Endothelial cell of umbilical vein (primary cell): ENCODE measurements at regions not wholly inside any gene's neighbourhood (a gene's known extent, or its start where the extent isn't known, plus 50 kb on each side); places are given as distances from the start of the nearest gene placed in this dataset.

ENCODE experiments used
- BruUV-seq: library from RNA; stranded (reverse); fragments of 400-500 nt; replicated peaks from 2 replicates; lab custom pipeline; 2021; lab: Mats Ljungman, UMichigan
- CTCF ChIA-PET: fragments of 300-600, 350-600 bp; sonication (Branson Sonifier 250); formaldehyde crosslinking; loops from one replicate; lab custom pipeline; 2021; ENCODE audit warnings: antibody characterized with exemption, inconsistent platforms; lab: Charles Lee
- POLR2A ChIA-PET: fragments of 300-600, 350-600 bp; sonication (Branson Sonifier 250); formaldehyde crosslinking; loops from one replicate; lab custom pipeline; 2021; ENCODE audit warnings: antibody characterized with exemption, inconsistent platforms; lab: Charles Lee
- DNase-seq: peaks from one replicate; pipeline ENCODE4 v3.0.0-alpha.2; 2011; ENCODE audit warnings: low read depth, low spot score
- FAIRE-seq: peaks from 2 replicates; lab custom pipeline; 2011; peaks lifted over from hg19 to GRCh38; lab: Jason Lieb, UNC
- H2AFZ ChIP-seq: 2 replicates; pipeline ENCODE4 v1.6.0; 2012; ENCODE audit warnings: low read depth, low read length, control low read depth, inconsistent platforms
- H3K27ac ChIP-seq: 2 replicates; pipeline ENCODE4 v1.5.1; 2011; ENCODE audit warnings: low read depth, mild to moderate bottlenecking, control low read depth, low read length, moderate library complexity; ENCODE audit not compliant: insufficient read depth
- H3K27me3 ChIP-seq, 2 experiments: 2 replicates each; pipeline versions ENCODE4 v1.6.0 to v1.6.1; 2011; ENCODE audit warnings: low read length in 2 of 2, mixed read lengths in 1 of 2; ENCODE audit not compliant: control insufficient read depth in 2 of 2, insufficient read depth in 2 of 2
- H3K36me3 ChIP-seq, 2 experiments: 2 replicates in 1 of 2; 3 replicates in 1 of 2; pipeline ENCODE4 v1.5.1; 2011; ENCODE audit warnings: low read length in 2 of 2, mild to moderate bottlenecking in 1 of 2, moderate library complexity in 1 of 2; ENCODE audit not compliant: control insufficient read depth in 2 of 2, insufficient read depth in 2 of 2; ENCODE audit errors: extremely low read depth in 1 of 2
- H3K4me1 ChIP-seq: 3 replicates; pipeline ENCODE4 v1.5.1; 2011; ENCODE audit warnings: mild to moderate bottlenecking, low read length; ENCODE audit not compliant: control insufficient read depth, insufficient read depth; ENCODE audit errors: extremely low read depth
- H3K4me2 ChIP-seq: 2 replicates; pipeline ENCODE4 v1.6.1; 2011; ENCODE audit warnings: low read length, control low read depth, mixed read lengths; ENCODE audit not compliant: insufficient read depth
- H3K4me3 ChIP-seq, 3 experiments: fragments of 200-600 bp in 1 of 3; sonication (generic), shearing (Covaris generic) in 1 of 3; replicated peaks in 1 of 3; 2 replicates each; pipeline ENCODE4 v1.5.1; 2011 to 2016; ENCODE audit warnings: control low read depth in 3 of 3, low read length in 3 of 3, mild to moderate bottlenecking in 2 of 3, inconsistent platforms in 1 of 3, low read depth in 1 of 3, moderate library complexity in 1 of 3; ENCODE audit not compliant: insufficient read depth in 1 of 3
- H3K79me2 ChIP-seq: 2 replicates; pipeline ENCODE4 v1.6.0; 2012; ENCODE audit warnings: low read length, inconsistent platforms; ENCODE audit not compliant: control insufficient read depth, insufficient read depth
- H3K9ac ChIP-seq: replicated peaks from 2 replicates; pipeline ENCODE3; 2011; ENCODE audit warnings: low read length, control low read depth; ENCODE audit not compliant: insufficient read depth; ENCODE audit errors: extremely low read depth
- H3K9me1 ChIP-seq: replicated peaks from 3 replicates; pipeline ENCODE4 v1.6.0; 2011; ENCODE audit warnings: mild to moderate bottlenecking, low read length; ENCODE audit not compliant: control insufficient read depth, insufficient read depth; ENCODE audit errors: extremely low read depth
- H3K9me3 ChIP-seq: replicated peaks from 2 replicates; pipeline ENCODE4 v1.5.1; 2012; ENCODE audit warnings: low read length, inconsistent platforms; ENCODE audit not compliant: control insufficient read depth, insufficient read depth
- H4K20me1 ChIP-seq: replicated peaks from 2 replicates; pipeline ENCODE3; 2011; ENCODE audit warnings: mild to moderate bottlenecking, low read length; ENCODE audit not compliant: control insufficient read depth, insufficient read depth; ENCODE audit errors: extremely low read depth
- CTCF ChIP-seq, 2 donors: IDR thresholded peaks; 1 replicate in 1 of 2; 2 replicates in 1 of 2; pipeline ENCODE4 v1.5.1; 2011; ENCODE audit warnings: low read length in 2 of 2, mild to moderate bottlenecking in 2 of 2, moderate library complexity in 2 of 2, control low read depth in 1 of 2, inconsistent platforms in 1 of 2, low read depth in 1 of 2; ENCODE audit not compliant: insufficient read depth in 1 of 2; ENCODE audit errors: extremely low read depth in 1 of 2
- EZH2 ChIP-seq: IDR thresholded peaks from 2 replicates; pipeline ENCODE4 v1.6.1; 2012; ENCODE audit warnings: borderline replicate concordance, low read depth, mild to moderate bottlenecking, moderate library complexity, low read length, inconsistent platforms; ENCODE audit not compliant: severe bottlenecking
- FOS ChIP-seq: IDR thresholded peaks from 2 replicates; pipeline ENCODE4 v1.6.1; 2011; ENCODE audit warnings: mild to moderate bottlenecking, low read length, moderate library complexity, borderline replicate concordance; ENCODE audit not compliant: insufficient read depth
- GATA2 ChIP-seq: IDR thresholded peaks from 2 replicates; pipeline ENCODE4 v1.7.0; 2011; ENCODE audit warnings: low read depth, mild to moderate bottlenecking, moderate library complexity, mixed read lengths, low read length; ENCODE audit not compliant: insufficient read length, insufficient read depth
- JUN ChIP-seq: IDR thresholded peaks from 2 replicates; pipeline ENCODE4 v1.6.1; 2011; ENCODE audit warnings: borderline replicate concordance, low read depth; ENCODE audit not compliant: insufficient read length, insufficient read depth
- MAX ChIP-seq: IDR thresholded peaks from 2 replicates; pipeline ENCODE4 v1.6.1; 2011; ENCODE audit not compliant: insufficient read depth, insufficient read length
- MYC ChIP-seq: IDR thresholded peaks from one replicate; pipeline ENCODE4 v1.6.1; 2011; ENCODE audit warnings: mild to moderate bottlenecking, low read depth, low read length
- POLR2A ChIP-seq: IDR thresholded peaks from 2 replicates; pipeline ENCODE4 v1.6.1; 2012; ENCODE audit warnings: low read depth, mild to moderate bottlenecking, control low read depth, low read length
- POLR2AphosphoS5 ChIP-seq: IDR thresholded peaks from 2 replicates; pipeline ENCODE4 v1.6.1; 2012; ENCODE audit warnings: low read depth, mild to moderate bottlenecking, control low read depth, low read length, moderate library complexity; ENCODE audit not compliant: insufficient read depth
- dilution Hi-C: fragments of 300-500 bp; cut with MboI; formaldehyde crosslinking; loops from one replicate; pipeline ENCODE4 v1.15.0; 2019; ENCODE audit warnings: low sequenced_read_pairs; ENCODE audit not compliant: extremely low pct_ligation_motif_present
- intact Hi-C: fragments of 100-400 bp; cut with micrococcal nuclease; formaldehyde crosslinking; loops from one replicate; pipeline ENCODE4 v1.10.0; 2022

- intact Hi-C loops = no loop called here
These were observed 402.5 kb upstream of the TPM1 start for GRCh38 chr15:62639906-62640605.

More at GRCh38 chr15:62639906-62640605, 402.5 kb upstream of the TPM1 start:
- H3K9ac ChIP-seq = no peak overlapping the region
- no peaks in the 10 kb centered on the region for H4K20me1 ChIP-seq
- H3K36me3 ChIP-seq = no peaks in the 10 kb centered on the region
- DNase-seq (no peak), FAIRE-seq (no peak)
- BruUV-seq = no TSS peak
- H3K4me2 ChIP-seq = no peak overlapping the region
- no peaks in the 10 kb centered on the region for H3K79me2 ChIP-seq
- H3K9me1 ChIP-seq = no peaks in the 10 kb centered on the region
- dilution Hi-C loops = no loop called here
- no peak overlapping the region for H3K4me3 ChIP-seq
- ChIA-PET CTCF (interaction anchor here (1.0 kb wide), 1 partner anchor 46 kb away, joined by 3 read pairs; no protein-coding TSS in a partner anchor), POLR2A (no interaction called here)
- no peaks in the 10 kb centered on the region for H3K9me3 ChIP-seq
- H3K27ac ChIP-seq = no peak overlapping the region
- H2AFZ ChIP-seq = no peak overlapping the region
- TF ChIP-seq MYC (no peak), FOS (no peak), MAX (no peak), EZH2 (no peak), POLR2AphosphoS5 (no peak), CTCF (IDR thresholded peaks at IDR 0.05; ENCODE audit: extremely low read depth in 1 of 2, insufficient read depth in 1 of 2, low read depth in 1 of 2, low read length in 2 of 2) (no peak), POLR2A (no peak), GATA2 (no peak), JUN (no peak)
- H3K27me3 ChIP-seq = no peaks in the 10 kb centered on the region
- no peaks in the 10 kb centered on the region for H3K4me1 ChIP-seq
